ENCODE measurements at regions not wholly inside any gene's neighbourhood (a gene's known extent, or its start where the extent isn't known, plus 50 kb on each side); places are given as distances from the start of the nearest gene placed in this dataset.

- no peak for TF ChIP-seq CTCF (IDR thresholded peaks at IDR 0.05)
- no peak overlapping the region for H3K4me2 ChIP-seq (replicated peaks; ENCODE audit: extremely low read depth, low read length, poor library complexity, severe bottlenecking)
- H3K9me3 Mint-ChIP-seq: peaks cover 0 to 2% (median 0%) of the 10 kb centered on the region in 7 donors
- H3K4me3 ChIP-seq (replicated peaks in 1 of 3; ENCODE audit: low read depth in 2 of 3, low read length in 3 of 3): no peak overlapping the region
- intact Hi-C loops (cut with micrococcal nuclease): no loop called here
- no peak overlapping the region for H3K4me3 Mint-ChIP-seq
- no peaks in the 10 kb centered on the region for H4K20me1 ChIP-seq (ENCODE audit: insufficient read depth, low read length)
- H2AFZ ChIP-seq (ENCODE audit: insufficient read depth, low read depth, low read length, poor library complexity, severe bottlenecking): no peak overlapping the region
- WGBS (ENCODE audit: insufficient coverage): 40% methylated on average over 1 of the region's 3 CpGs
- no peaks in the 10 kb centered on the region for H3K79me2 ChIP-seq (ENCODE audit: insufficient read depth, low read length)
- H3K36me3 ChIP-seq (replicated peaks in 1 of 2; ENCODE audit: control insufficient read depth in 1 of 2, insufficient read depth in 2 of 2, low read length in 2 of 2): no peaks in the 10 kb centered on the region
- H3K9ac ChIP-seq (ENCODE audit: insufficient read depth, low read length, poor library complexity, severe bottlenecking): no peak overlapping the region
- no peaks in the 10 kb centered on the region for H3K27me3 ChIP-seq (ENCODE audit: control insufficient read depth in 2 of 2, insufficient read depth in 2 of 2, low read length in 2 of 2)
- no peaks in the 10 kb centered on the region for H3K4me1 ChIP-seq (ENCODE audit: control insufficient read depth in 1 of 2, insufficient read depth in 2 of 2, low read length in 2 of 2)
- no peak overlapping the region for H3K27ac ChIP-seq (ENCODE audit: low read depth in 1 of 2, low read length in 2 of 2)
- no peak overlapping the region for H3K27ac Mint-ChIP-seq
- no peaks in the 10 kb centered on the region for H3K36me3 Mint-ChIP-seq
- H3K9me3 ChIP-seq (replicated peaks in 1 of 2; ENCODE audit: control insufficient read depth in 1 of 2, insufficient read depth in 1 of 2, low read length in 2 of 2): no peaks in the 10 kb centered on the region
- no peak for DNase-seq
- no peaks in the 10 kb centered on the region for H3K27me3 Mint-ChIP-seq (ENCODE audit: low read depth in 3 of 3)
- H3K4me1 Mint-ChIP-seq: no peaks in the 10 kb centered on the region
Measured at GRCh38 chr5:152466085-152466745, 61.1 kb upstream of the NMUR2 start.

DNA sequence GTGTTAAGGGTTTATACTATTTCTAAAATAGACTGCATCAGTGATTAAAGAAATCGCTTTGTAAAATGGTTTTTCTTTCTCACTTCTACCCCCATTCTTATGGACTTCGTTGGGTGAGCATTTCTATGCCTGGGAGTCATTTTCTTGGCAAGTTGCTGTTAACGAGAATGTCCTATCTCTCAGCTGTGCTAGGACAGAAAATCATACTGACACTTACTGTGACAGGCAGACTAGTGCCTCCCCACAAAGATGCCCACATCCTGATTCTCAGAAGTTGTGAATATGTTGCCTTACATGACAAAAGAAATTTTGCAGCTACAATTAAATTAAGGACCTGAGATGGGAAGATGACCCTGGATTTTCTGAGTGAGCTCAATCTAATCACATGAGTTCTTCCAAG, 65.1 kb upstream of the NMUR2 start:
- Mint-ChIP-seq H3K4me3 (no peak overlapping the region), H3K27me3 (ENCODE audit: low read depth in 3 of 3) (no peaks in the 10 kb centered on the region), H3K27ac (no peak overlapping the region), H3K4me1 (no peaks in the 10 kb centered on the region), H3K36me3 (no peaks in the 10 kb centered on the region), H3K9me3 (peaks cover 0 to 4% (median 0%) of the 10 kb centered on the region in 7 donors)
- Histone ChIP-seq H3K4me3 (replicated peaks in 1 of 3; ENCODE audit: low read depth in 2 of 3, low read length in 3 of 3) (no peak overlapping the region), H3K79me2 (ENCODE audit: insufficient read depth, low read length) (no peaks in the 10 kb centered on the region), H3K9me3 (replicated peaks in 1 of 2; ENCODE audit: control insufficient read depth in 1 of 2, insufficient read depth in 1 of 2, low read length in 2 of 2) (no peaks in the 10 kb centered on the region), H3K27me3 (ENCODE audit: control insufficient read depth in 2 of 2, insufficient read depth in 2 of 2, low read length in 2 of 2) (no peaks in the 10 kb centered on the region), H3K36me3 (replicated peaks in 1 of 2; ENCODE audit: control insufficient read depth in 1 of 2, insufficient read depth in 2 of 2, low read length in 2 of 2) (no peaks in the 10 kb centered on the region), H3K4me2 (replicated peaks; ENCODE audit: extremely low read depth, low read length, poor library complexity, severe bottlenecking) (no peak overlapping the region), H3K27ac (ENCODE audit: low read depth in 1 of 2, low read length in 2 of 2) (no peak overlapping the region), H3K4me1 (ENCODE audit: control insufficient read depth in 1 of 2, insufficient read depth in 2 of 2, low read length in 2 of 2) (no peaks in the 10 kb centered on the region), H4K20me1 (ENCODE audit: insufficient read depth, low read length) (no peaks in the 10 kb centered on the region), H3K9ac (ENCODE audit: insufficient read depth, low read length, poor library complexity, severe bottlenecking) (no peak overlapping the region), H2AFZ (ENCODE audit: insufficient read depth, low read depth, low read length, poor library complexity, severe bottlenecking) (no peak overlapping the region)
- TF ChIP-seq CTCF (IDR thresholded peaks at IDR 0.05): no peak
- intact Hi-C loops (cut with micrococcal nuclease): no loop called here
- WGBS (ENCODE audit: insufficient coverage): no CpG with 5 or more reads among the region's 3 CpGs
- no peak for DNase-seq
